Adrenal gland (tissue), 5 donors: ENCODE measurements at regions not wholly inside any gene's neighbourhood (a gene's known extent, or its start where the extent isn't known, plus 50 kb on each side); places are given as distances from the start of the nearest gene placed in this dataset.

Source experiments
- CTCF ChIP-seq, 6 experiments: fragments of 450-650 bp in 4 of 6; fragments of 200-600 bp in 2 of 6; sonication (generic) in 1 of 6; IDR thresholded peaks; 1 replicate in 5 of 6; 2 replicates in 1 of 6; pipeline versions ENCODE4 v1.5.1 to v1.8.0; 2016 to 2021; ENCODE audit warnings: antibody characterized with exemption in 6 of 6, mild to moderate bottlenecking in 2 of 6, moderate library complexity in 1 of 6
- POLR2A ChIP-seq, 2 donors: fragments of 450-650 bp; IDR thresholded peaks; one replicate each; pipeline ENCODE4 v1.6.1; 2017; ENCODE audit warnings: antibody characterized with exemption in 2 of 2, mild to moderate bottlenecking in 2 of 2, moderate library complexity in 1 of 2
- donor health status: DM: no; HTN: no; CAD: no.

- TF ChIP-seq CTCF (IDR thresholded peaks at IDR 0.05) (no peak), POLR2A (IDR thresholded peaks at IDR 0.05) (no peak)
Measured at GRCh38 chr12:24014915-24015832, 65.7 kb upstream of the SOX5 start.
